Spleen (tissue), 7 donors: ENCODE measurements at regions not wholly inside any gene's neighbourhood (a gene's known extent, or its start where the extent isn't known, plus 50 kb on each side); places are given as distances from the start of the nearest gene placed in this dataset.

Source experiments
- CTCF ChIP-seq, 11 experiments: fragments of 200-600 bp in 7 of 11; fragments of 450-650 bp in 4 of 11; sonication (generic) in 4 of 11; IDR thresholded peaks in 8 of 11; conservative IDR thresholded peaks in 3 of 11; 1 replicate in 7 of 11; 2 replicates in 4 of 11; pipeline versions ENCODE4 v1.4.0 to v1.8.0; 2016 to 2021; ENCODE audit warnings: antibody characterized with exemption in 11 of 11, inconsistent platforms in 4 of 11, mild to moderate bottlenecking in 1 of 11
- POLR2A ChIP-seq, 3 donors: fragments of 450-650 bp; IDR thresholded peaks; one replicate each; pipeline ENCODE4 v1.5.1; 2017; ENCODE audit warnings: antibody characterized with exemption in 3 of 3, mild to moderate bottlenecking in 1 of 3
- donor health status: DM: no; HTN: no; CAD: no; lungs with moderate emphysema.
- donor health status: DM: no; HTN: no; CAD: no.
- donor health status: DM: no; HTN: no; CAD: no.

DNA sequence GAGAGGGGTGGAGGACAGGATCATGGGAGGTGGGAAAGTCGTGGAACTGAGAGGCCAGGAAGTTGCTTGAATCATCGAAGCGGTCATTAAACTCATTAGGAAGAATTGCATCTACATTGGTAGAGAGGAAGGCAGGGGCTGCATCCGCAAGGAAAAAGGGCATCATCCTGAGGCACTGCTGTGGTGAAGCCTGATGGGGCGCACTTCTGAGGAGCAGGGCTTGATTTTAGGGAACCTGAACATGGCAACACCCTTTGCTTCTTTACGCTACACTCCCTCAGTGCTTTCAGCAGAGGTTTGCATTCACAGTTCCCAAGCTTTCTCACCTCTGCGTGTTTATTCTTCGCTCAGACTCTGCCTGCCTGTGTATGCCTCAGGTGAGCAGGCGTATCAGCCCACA lies 352.0 kb upstream of the RAB6C start:
- TF ChIP-seq POLR2A (IDR thresholded peaks at IDR 0.05) (no peak), CTCF (IDR thresholded peaks at IDR 0.05 in 8 of 11, conservative IDR thresholded peaks at IDR 0.05 in 3 of 11) (no peak)
